ENCODE measurements at regions not wholly inside any gene's neighbourhood (a gene's known extent, or its start where the extent isn't known, plus 50 kb on each side); places are given as distances from the start of the nearest gene placed in this dataset.

DNA sequence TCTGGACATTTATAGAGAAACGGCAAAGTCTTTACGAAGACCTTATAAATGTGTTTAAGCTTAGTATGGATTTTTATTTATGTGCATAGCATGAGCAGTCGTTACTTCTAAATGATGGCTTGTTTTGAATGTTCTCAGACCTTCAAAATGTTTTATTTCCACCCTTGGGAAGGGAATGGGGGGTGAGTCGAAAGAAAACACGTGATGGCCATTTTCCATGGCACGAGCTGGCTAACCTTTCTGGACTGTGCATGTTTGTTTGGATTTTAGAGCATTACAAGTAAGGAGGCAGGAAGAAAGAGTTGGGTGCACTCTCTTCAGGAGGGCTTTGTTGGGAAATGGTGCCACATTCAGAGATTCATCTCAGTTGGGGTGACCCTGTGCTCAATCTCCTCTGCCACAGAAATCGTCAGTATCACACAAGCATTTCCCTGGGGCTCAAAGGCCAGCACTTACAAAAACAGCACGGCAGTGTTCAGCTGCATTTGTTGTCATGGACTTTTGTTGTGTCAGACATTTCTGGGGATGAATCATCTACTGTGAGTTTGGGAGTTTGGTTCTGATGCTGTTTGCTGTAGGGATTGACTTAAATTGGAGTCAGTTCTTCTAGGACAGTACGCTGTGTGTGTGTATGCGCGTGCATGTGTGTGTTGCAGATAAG, 52.3 kb upstream of the ADAMTS9 start:
- 56% methylated on average over 5 of the region's 11 CpGs for WGBS (ENCODE audit: insufficient coverage)
- Histone ChIP-seq H3K4me3 (ENCODE audit: low read depth, low read length) (no peak overlapping the region), H3K27ac (ENCODE audit: low read depth, low read length) (no peak overlapping the region), H3K27me3 (ENCODE audit: control insufficient read depth, insufficient read depth, low read length) (no peaks in the 10 kb centered on the region), H3K9me3 (ENCODE audit: control insufficient read depth, insufficient read depth, low read length) (no peaks in the 10 kb centered on the region), H3K36me3 (ENCODE audit: control insufficient read depth, insufficient read depth, low read length) (no peaks in the 10 kb centered on the region), H3K4me1 (ENCODE audit: control insufficient read depth, insufficient read depth, low read length) (no peaks in the 10 kb centered on the region)
- DNase-seq (ENCODE audit: low read depth in 4 of 6, low spot score in 6 of 6), result peak in 1 of 6 donors; percentile 6
